ENCODE measurements at regions not wholly inside any gene's neighbourhood (a gene's known extent, or its start where the extent isn't known, plus 50 kb on each side); places are given as distances from the start of the nearest gene placed in this dataset.
A peak's percentile ranks its signal among the peaks of the same experiment; 100 is the strongest.

DNA sequence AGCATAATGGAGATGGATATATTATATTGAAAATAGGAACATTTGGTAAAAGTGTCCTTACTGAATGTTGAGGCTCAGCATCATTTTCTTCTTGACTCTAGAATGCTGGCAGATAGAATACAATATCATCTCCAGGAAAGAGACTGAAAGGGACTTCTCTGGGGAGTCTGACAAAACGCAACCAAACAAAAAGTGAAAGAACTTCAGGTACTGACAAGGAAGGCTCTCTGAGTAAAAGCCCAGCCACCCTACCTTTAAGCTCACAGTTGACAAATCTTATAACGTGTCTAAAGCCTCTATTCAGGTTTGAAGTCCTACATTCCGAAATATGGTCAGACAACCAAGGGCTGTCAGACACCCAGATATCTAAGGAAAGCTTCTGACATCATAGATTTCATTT lies 590.8 kb downstream of the SOX6 start:
- Histone ChIP-seq H3K4me1 (no peaks in the 10 kb centered on the region), H3K9ac (ENCODE audit: low read depth in 2 of 2, low read length in 2 of 2) (peak overlapping the region in 1 of 2 donors; percentile 38), H3K27ac (peak overlapping the region; percentile 49), H3K9me3 (no peaks in the 10 kb centered on the region), H3K4me3 (no peak overlapping the region), H3K36me3 (no peaks in the 10 kb centered on the region), H3K27me3 (no peaks in the 10 kb centered on the region)
- intact Hi-C loops (cut with DNase I) = loop anchor here (5.0 kb wide), 1 partner anchor 113 kb away; no protein-coding TSS in a partner anchor
- DNase-seq = no peak
- TF ChIP-seq, protein P1, sequence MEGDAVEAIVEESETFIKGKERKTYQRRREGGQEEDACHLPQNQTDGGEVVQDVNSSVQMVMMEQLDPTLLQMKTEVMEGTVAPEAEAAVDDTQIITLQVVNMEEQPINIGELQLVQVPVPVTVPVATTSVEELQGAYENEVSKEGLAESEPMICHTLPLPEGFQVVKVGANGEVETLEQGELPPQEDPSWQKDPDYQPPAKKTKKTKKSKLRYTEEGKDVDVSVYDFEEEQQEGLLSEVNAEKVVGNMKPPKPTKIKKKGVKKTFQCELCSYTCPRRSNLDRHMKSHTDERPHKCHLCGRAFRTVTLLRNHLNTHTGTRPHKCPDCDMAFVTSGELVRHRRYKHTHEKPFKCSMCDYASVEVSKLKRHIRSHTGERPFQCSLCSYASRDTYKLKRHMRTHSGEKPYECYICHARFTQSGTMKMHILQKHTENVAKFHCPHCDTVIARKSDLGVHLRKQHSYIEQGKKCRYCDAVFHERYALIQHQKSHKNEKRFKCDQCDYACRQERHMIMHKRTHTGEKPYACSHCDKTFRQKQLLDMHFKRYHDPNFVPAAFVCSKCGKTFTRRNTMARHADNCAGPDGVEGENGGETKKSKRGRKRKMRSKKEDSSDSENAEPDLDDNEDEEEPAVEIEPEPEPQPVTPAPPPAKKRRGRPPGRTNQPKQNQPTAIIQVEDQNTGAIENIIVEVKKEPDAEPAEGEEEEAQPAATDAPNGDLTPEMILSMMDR (IDR thresholded peaks at IDR 0.05) = no peak

- TF ChIP-seq, protein P1 (IDR thresholded peaks at IDR 0.05) = no peak
- Histone ChIP-seq H3K4me1 (no peaks in the 10 kb centered on the region), H3K9ac (ENCODE audit: low read depth in 2 of 2, low read length in 2 of 2) (peak overlapping the region in 1 of 2 donors; percentile 60), H3K27ac (peak overlapping the region; percentile 80), H3K4me3 (no peak overlapping the region), H3K9me3 (no peaks in the 10 kb centered on the region), H3K36me3 (no peaks in the 10 kb centered on the region), H3K27me3 (no peaks in the 10 kb centered on the region)
- DNase-seq = peak; percentile 25
- intact Hi-C loops (cut with DNase I) = loop anchor here (5.0 kb wide), 1 partner anchor 116 kb away; no protein-coding TSS in a partner anchor
These were observed 588.0 kb downstream of the SOX6 start for GRCh38 chr11:15768321-15768720.

DNA sequence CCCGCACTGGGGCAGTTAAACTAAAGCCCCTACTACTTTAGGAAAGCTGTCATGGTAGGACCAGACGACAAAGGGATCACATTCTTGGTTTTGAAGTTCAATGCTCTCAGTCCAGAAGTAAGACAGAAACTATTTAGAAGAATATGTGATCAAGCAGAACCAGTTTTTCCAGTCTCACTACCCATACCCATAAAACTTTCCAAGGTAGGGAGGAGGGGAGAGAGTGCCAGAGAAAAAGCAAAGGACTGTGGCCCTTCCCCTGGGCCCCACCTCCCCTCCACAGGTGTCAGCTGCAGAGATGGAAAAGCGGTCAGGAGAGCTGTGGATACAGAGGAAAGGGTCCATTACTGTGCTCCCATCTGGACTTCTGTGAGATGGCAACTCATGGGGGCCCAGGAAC lies 587.1 kb downstream of the SOX6 start:
- intact Hi-C loops (cut with DNase I) = loop anchor here (5.0 kb wide), 1 partner anchor 117 kb away; no protein-coding TSS in a partner anchor
- Histone ChIP-seq H3K4me1 (no peaks in the 10 kb centered on the region), H3K36me3 (no peaks in the 10 kb centered on the region), H3K9ac (ENCODE audit: low read depth in 2 of 2, low read length in 2 of 2) (peak overlapping the region in 1 of 2 donors; percentile 60), H3K27ac (peak overlapping the region; percentile 80), H3K27me3 (no peaks in the 10 kb centered on the region), H3K4me3 (no peak overlapping the region), H3K9me3 (no peaks in the 10 kb centered on the region)
- TF ChIP-seq, protein P1 (IDR thresholded peaks at IDR 0.05) = no peak
- peak; percentile 77 for DNase-seq

DNA sequence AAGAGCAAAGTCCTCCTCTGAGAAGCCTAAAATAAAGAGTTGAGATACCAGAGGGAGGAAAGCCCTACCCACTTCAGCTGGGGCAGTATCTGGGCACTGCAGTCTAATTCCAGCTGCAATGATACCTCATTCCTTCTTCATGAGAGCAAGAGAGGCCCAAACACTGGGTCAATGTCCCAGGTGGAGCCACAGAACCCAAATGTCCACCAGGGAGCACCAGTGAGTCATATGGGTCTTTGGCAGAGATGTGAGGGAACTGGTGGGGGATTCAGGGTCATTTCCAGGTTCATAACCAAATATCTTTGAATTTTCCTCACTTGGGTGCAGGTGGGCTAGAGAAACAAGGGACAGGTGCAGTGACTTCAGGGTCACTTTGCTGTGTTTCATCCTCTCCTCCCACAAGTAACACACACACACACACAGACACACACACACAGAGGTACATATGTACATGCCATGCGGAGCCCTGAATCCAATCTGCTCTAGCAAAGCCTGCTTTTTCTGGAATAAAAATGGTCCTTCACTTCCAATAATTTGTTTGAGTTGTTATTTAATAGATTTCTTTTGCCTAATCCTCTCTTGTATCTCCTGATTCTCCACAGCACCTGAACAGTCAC lies 585.4 kb downstream of the SOX6 start:
- DNase-seq = peak; percentile 62
- TF ChIP-seq, protein P1 (IDR thresholded peaks at IDR 0.05) = peak; percentile 49
- intact Hi-C loops (cut with DNase I) = no loop called here
- no peaks in the 10 kb centered on the region for H3K36me3 ChIP-seq
- no peaks in the 10 kb centered on the region for H3K4me1 ChIP-seq
- H3K9me3 ChIP-seq = no peaks in the 10 kb centered on the region
- no peak overlapping the region for H3K4me3 ChIP-seq
- no peaks in the 10 kb centered on the region for H3K27me3 ChIP-seq
- no peak overlapping the region for H3K27ac ChIP-seq
- no peak overlapping the region for H3K9ac ChIP-seq (ENCODE audit: low read depth in 2 of 2, low read length in 2 of 2)

DNA sequence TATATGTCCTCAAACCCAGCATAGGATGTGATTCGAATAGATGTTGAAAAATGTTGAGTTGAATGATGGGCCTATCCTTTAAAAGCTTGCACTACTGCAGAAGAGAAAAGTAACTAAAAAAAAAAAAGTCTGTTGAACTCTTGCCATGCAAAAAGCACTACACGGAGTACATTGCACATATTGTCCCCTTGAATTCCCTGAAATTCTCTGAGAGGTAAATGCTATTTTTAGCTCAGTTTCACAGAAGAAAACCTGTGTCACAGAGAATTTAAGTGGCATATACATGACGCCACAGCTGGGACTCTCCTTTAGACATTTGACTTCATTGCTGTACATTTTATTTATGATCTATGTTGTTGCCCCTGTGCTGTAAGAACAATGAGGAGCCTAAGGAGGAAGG lies 583.8 kb downstream of the SOX6 start:
- DNase-seq = no peak
- TF ChIP-seq, protein P1 (IDR thresholded peaks at IDR 0.05) = no peak
- intact Hi-C loops (cut with DNase I) = no loop called here

More for the DNA sequence above, 583.8 kb downstream of the SOX6 start:
- Histone ChIP-seq H3K9ac (ENCODE audit: low read depth in 2 of 2, low read length in 2 of 2) (no peak overlapping the region), H3K27ac (no peak overlapping the region), H3K9me3 (no peaks in the 10 kb centered on the region), H3K4me1 (no peaks in the 10 kb centered on the region), H3K36me3 (no peaks in the 10 kb centered on the region), H3K27me3 (no peaks in the 10 kb centered on the region), H3K4me3 (no peak overlapping the region)
